ENCODE measurements at regions not wholly inside any gene's neighbourhood (a gene's known extent, or its start where the extent isn't known, plus 50 kb on each side); places are given as distances from the start of the nearest gene placed in this dataset.

GRCh38 chr12:93181409-93181965 is 196.2 kb upstream of the NUDT4 start:
- DNase-seq, result no peak

GRCh38 chr12:93183940-93184671 is 193.6 kb upstream of the NUDT4 start:
- no peak for DNase-seq

- DNase-seq, result no peak
Measured at GRCh38 chr12:93184672-93185368, 192.9 kb upstream of the NUDT4 start.

GRCh38 chr12:93185369-93185741 is 192.4 kb upstream of the NUDT4 start:
- no peak for DNase-seq

- DNase-seq, result no peak
Measured at GRCh38 chr12:93186131-93186530, 191.6 kb upstream of the NUDT4 start.

- DNase-seq, result no peak
Measured at GRCh38 chr12:93186621-93187020, 191.1 kb upstream of the NUDT4 start.

GRCh38 chr12:93191423-93191822 is 186.3 kb upstream of the NUDT4 start:
- DNase-seq, result no peak

- no peak for DNase-seq
Measured at GRCh38 chr12:93191956-93192355, 185.8 kb upstream of the NUDT4 start.

GRCh38 chr12:93192878-93193277 is 184.8 kb upstream of the NUDT4 start:
- DNase-seq, result no peak

GRCh38 chr12:93195511-93195910 is 182.2 kb upstream of the NUDT4 start:
- no peak for DNase-seq

GRCh38 chr12:93197067-93197593 is 180.6 kb upstream of the NUDT4 start:
- no peak for DNase-seq

- no peak for DNase-seq
Measured at GRCh38 chr12:93198086-93198485, 179.6 kb upstream of the NUDT4 start.

GRCh38 chr12:93199831-93200236 is 177.9 kb upstream of the NUDT4 start:
- no peak for DNase-seq

GRCh38 chr12:93200291-93200917 is 177.3 kb upstream of the NUDT4 start:
- DNase-seq, result no peak

- no peak for DNase-seq
Measured at GRCh38 chr12:93201990-93202389, 175.7 kb upstream of the NUDT4 start.

GRCh38 chr12:93202688-93203087 is 175.0 kb upstream of the NUDT4 start:
- no peak for DNase-seq

GRCh38 chr12:93203361-93203760 is 174.4 kb upstream of the NUDT4 start:
- DNase-seq, result no peak

GRCh38 chr12:93204896-93205295 is 172.8 kb upstream of the NUDT4 start:
- no peak for DNase-seq

- no peak for DNase-seq
Measured at GRCh38 chr12:93205361-93205760, 172.4 kb upstream of the NUDT4 start.

- no peak for DNase-seq
Measured at GRCh38 chr12:93208011-93208410, 169.7 kb upstream of the NUDT4 start.

GRCh38 chr12:93214523-93215289 is 163.0 kb upstream of the NUDT4 start:
- DNase-seq, result no peak

- no peak for DNase-seq
Measured at GRCh38 chr12:93215290-93215678, 162.4 kb upstream of the NUDT4 start.

GRCh38 chr12:93219947-93220346 is 157.8 kb upstream of the NUDT4 start:
- DNase-seq, result no peak

All from cerebellar nuclear complex (tissue), 1 donor.